ENCODE measurements at regions not wholly inside any gene's neighbourhood (a gene's known extent, or its start where the extent isn't known, plus 50 kb on each side); places are given as distances from the start of the nearest gene placed in this dataset.

DNA sequence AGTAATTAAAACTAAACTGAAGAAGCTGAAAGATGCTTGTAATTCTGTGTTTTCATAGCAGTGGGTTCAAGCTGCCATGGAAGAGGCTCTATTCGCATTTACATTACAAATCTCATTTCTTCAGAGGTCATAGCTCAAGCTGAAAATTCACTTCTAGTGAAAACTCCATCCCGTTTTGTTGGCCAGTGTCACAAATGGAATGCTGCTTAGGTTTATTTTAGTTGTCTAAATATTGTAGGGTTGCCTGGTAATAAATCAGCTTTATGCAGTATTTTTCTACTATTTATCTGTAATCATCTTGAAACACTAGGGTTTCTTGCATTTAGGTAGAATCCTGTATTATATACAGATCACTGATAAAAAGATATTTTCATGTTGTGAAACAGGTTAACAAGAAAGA is 240.6 kb downstream of the PTBP2 start:
- ATAC-seq (no peak), DNase-seq (ENCODE audit: low read depth, low spot score) (no peak)
- no peak overlapping the region for H3K4me3 ChIP-seq (replicated peaks in 1 of 2; ENCODE audit: low read depth in 1 of 2, low read length in 2 of 2)
- TF ChIP-seq, protein P1, sequence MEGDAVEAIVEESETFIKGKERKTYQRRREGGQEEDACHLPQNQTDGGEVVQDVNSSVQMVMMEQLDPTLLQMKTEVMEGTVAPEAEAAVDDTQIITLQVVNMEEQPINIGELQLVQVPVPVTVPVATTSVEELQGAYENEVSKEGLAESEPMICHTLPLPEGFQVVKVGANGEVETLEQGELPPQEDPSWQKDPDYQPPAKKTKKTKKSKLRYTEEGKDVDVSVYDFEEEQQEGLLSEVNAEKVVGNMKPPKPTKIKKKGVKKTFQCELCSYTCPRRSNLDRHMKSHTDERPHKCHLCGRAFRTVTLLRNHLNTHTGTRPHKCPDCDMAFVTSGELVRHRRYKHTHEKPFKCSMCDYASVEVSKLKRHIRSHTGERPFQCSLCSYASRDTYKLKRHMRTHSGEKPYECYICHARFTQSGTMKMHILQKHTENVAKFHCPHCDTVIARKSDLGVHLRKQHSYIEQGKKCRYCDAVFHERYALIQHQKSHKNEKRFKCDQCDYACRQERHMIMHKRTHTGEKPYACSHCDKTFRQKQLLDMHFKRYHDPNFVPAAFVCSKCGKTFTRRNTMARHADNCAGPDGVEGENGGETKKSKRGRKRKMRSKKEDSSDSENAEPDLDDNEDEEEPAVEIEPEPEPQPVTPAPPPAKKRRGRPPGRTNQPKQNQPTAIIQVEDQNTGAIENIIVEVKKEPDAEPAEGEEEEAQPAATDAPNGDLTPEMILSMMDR (IDR thresholded peaks at IDR 0.05 in 2 of 3, conservative IDR thresholded peaks at IDR 0.05 in 1 of 3; ENCODE audit: borderline replicate concordance in 1 of 3, insufficient read depth in 1 of 3, low read depth in 2 of 3, low read length in 2 of 3), result no peak
- TF ChIP-seq FOSL1 (IDR thresholded peaks at IDR 0.05; ENCODE audit: low read depth) (no peak), TCF7L2 (IDR thresholded peaks at IDR 0.05; ENCODE audit: borderline replicate concordance, extremely low read depth, insufficient read depth, insufficient read length) (no peak), SRF (IDR thresholded peaks at IDR 0.05; ENCODE audit: low read depth) (no peak), ELF1 (IDR thresholded peaks at IDR 0.05; ENCODE audit: borderline replicate concordance, low read depth) (no peak), SIN3A (IDR thresholded peaks at IDR 0.05; ENCODE audit: low read depth) (no peak), POLR2A (IDR thresholded peaks at IDR 0.05; ENCODE audit: borderline replicate concordance, extremely low read depth, insufficient read depth, insufficient read length) (no peak), JUND (IDR thresholded peaks at IDR 0.05) (no peak), CBX3 (IDR thresholded peaks at IDR 0.05; ENCODE audit: low read depth) (no peak), POLR2AphosphoS5 (IDR thresholded peaks at IDR 0.05; ENCODE audit: low read depth, low read length) (no peak), EZH2 (IDR thresholded peaks at IDR 0.05) (no peak), SP1 (IDR thresholded peaks at IDR 0.05; ENCODE audit: low read depth) (no peak), EZH2phosphoT487 (IDR thresholded peaks at IDR 0.05; ENCODE audit: borderline replicate concordance) (no peak)
- TF ChIP-seq, protein P2, sequence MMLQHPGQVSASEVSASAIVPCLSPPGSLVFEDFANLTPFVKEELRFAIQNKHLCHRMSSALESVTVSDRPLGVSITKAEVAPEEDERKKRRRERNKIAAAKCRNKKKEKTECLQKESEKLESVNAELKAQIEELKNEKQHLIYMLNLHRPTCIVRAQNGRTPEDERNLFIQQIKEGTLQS (IDR thresholded peaks at IDR 0.05), result no peak
- TF ChIP-seq, protein P3, sequence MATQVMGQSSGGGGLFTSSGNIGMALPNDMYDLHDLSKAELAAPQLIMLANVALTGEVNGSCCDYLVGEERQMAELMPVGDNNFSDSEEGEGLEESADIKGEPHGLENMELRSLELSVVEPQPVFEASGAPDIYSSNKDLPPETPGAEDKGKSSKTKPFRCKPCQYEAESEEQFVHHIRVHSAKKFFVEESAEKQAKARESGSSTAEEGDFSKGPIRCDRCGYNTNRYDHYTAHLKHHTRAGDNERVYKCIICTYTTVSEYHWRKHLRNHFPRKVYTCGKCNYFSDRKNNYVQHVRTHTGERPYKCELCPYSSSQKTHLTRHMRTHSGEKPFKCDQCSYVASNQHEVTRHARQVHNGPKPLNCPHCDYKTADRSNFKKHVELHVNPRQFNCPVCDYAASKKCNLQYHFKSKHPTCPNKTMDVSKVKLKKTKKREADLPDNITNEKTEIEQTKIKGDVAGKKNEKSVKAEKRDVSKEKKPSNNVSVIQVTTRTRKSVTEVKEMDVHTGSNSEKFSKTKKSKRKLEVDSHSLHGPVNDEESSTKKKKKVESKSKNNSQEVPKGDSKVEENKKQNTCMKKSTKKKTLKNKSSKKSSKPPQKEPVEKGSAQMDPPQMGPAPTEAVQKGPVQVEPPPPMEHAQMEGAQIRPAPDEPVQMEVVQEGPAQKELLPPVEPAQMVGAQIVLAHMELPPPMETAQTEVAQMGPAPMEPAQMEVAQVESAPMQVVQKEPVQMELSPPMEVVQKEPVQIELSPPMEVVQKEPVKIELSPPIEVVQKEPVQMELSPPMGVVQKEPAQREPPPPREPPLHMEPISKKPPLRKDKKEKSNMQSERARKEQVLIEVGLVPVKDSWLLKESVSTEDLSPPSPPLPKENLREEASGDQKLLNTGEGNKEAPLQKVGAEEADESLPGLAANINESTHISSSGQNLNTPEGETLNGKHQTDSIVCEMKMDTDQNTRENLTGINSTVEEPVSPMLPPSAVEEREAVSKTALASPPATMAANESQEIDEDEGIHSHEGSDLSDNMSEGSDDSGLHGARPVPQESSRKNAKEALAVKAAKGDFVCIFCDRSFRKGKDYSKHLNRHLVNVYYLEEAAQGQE (IDR thresholded peaks at IDR 0.05; ENCODE audit: low read depth), result no peak
- TF ChIP-seq, protein P4, sequence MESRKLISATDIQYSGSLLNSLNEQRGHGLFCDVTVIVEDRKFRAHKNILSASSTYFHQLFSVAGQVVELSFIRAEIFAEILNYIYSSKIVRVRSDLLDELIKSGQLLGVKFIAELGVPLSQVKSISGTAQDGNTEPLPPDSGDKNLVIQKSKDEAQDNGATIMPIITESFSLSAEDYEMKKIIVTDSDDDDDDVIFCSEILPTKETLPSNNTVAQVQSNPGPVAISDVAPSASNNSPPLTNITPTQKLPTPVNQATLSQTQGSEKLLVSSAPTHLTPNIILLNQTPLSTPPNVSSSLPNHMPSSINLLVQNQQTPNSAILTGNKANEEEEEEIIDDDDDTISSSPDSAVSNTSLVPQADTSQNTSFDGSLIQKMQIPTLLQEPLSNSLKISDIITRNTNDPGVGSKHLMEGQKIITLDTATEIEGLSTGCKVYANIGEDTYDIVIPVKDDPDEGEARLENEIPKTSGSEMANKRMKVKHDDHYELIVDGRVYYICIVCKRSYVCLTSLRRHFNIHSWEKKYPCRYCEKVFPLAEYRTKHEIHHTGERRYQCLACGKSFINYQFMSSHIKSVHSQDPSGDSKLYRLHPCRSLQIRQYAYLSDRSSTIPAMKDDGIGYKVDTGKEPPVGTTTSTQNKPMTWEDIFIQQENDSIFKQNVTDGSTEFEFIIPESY (IDR thresholded peaks at IDR 0.05; ENCODE audit: extremely low read depth, insufficient replicate concordance, low read length), result no peak
- H3K79me2 ChIP-seq (ENCODE audit: insufficient read depth, low read length), result no peaks in the 10 kb centered on the region
- ChIA-PET CTCF (no interaction called here), RAD21 (ENCODE audit: low non-redundant PET in 1 of 2, low total read pairs in 2 of 2, uncharacterized antibody in 2 of 2, unreplicated experiment in 2 of 2) (no interaction called here), POLR2A (no interaction called here)
- no peaks in the 10 kb centered on the region for H3K9me3 ChIP-seq (ENCODE audit: control insufficient read depth in 1 of 2, insufficient read depth in 1 of 2, low read depth in 1 of 2, low read length in 2 of 2)
- H3K9me2 ChIP-seq (ENCODE audit: insufficient read depth), result no peaks in the 10 kb centered on the region
- no peak overlapping the region for H3K27ac ChIP-seq (ENCODE audit: low read depth, low read length)
- H3K4me2 ChIP-seq (ENCODE audit: low read length), result no peak overlapping the region
- H3K4me1 ChIP-seq (ENCODE audit: control insufficient read depth in 1 of 2, insufficient read depth in 2 of 2, low read length in 2 of 2), result no peaks in the 10 kb centered on the region
- no peaks in the 10 kb centered on the region for H3K36me3 ChIP-seq (ENCODE audit: control insufficient read depth in 1 of 2, insufficient read depth in 2 of 2, low read length in 2 of 2)
- H4K20me1 ChIP-seq (ENCODE audit: insufficient read depth), result no peaks in the 10 kb centered on the region
- H2AFZ ChIP-seq (ENCODE audit: low read depth, low read length, poor library complexity, severe bottlenecking), result no peak overlapping the region
- intact Hi-C loops (cut with micrococcal nuclease), result no loop called here
- no peak overlapping the region for H3K9ac ChIP-seq (ENCODE audit: low read length)
- BruUV-seq (replicated peaks), result no TSS peak
- no peaks in the 10 kb centered on the region for H3K27me3 ChIP-seq (ENCODE audit: insufficient read depth, low read length)

Measured in HCT116 (cell line).